NAMALWA (cell line): ENCODE measurements at regions not wholly inside any gene's neighbourhood (a gene's known extent, or its start where the extent isn't known, plus 50 kb on each side); places are given as distances from the start of the nearest gene placed in this dataset.
"Not testable (repeated sequence)": the region's sequence is repeated elsewhere in the genome, so short reads cannot be mapped to it uniquely, and the experiment has no call there.

Experiments used
- DNase-seq: peaks from one replicate; pipeline ENCODE4 v3.0.0-alpha.2; 2015; ENCODE audit warnings: low spot score

GRCh38 chr10:120755771-120756170 lies 95.4 kb upstream of the WDR11 start:
- no peak for DNase-seq

- no peak for DNase-seq
These were observed 90.9 kb upstream of the WDR11 start for GRCh38 chr10:120760253-120760652.

GRCh38 chr10:120761951-120762350 lies 89.2 kb upstream of the WDR11 start:
- DNase-seq = no peak

GRCh38 chr10:120765226-120765803 lies 85.8 kb upstream of the WDR11 start:
- no peak for DNase-seq

- no peak for DNase-seq
These were observed 82.9 kb upstream of the WDR11 start for GRCh38 chr10:120768227-120768626.

- DNase-seq = no peak
These were observed 80.7 kb upstream of the WDR11 start for GRCh38 chr10:120770496-120770895.

GRCh38 chr10:120776442-120776841 lies 74.7 kb upstream of the WDR11 start:
- DNase-seq = no peak

GRCh38 chr10:120782336-120782735 lies 68.8 kb upstream of the WDR11 start:
- no peak for DNase-seq

GRCh38 chr10:120783098-120783497 lies 68.1 kb upstream of the WDR11 start:
- DNase-seq = no peak

GRCh38 chr10:120783867-120784266 lies 67.3 kb upstream of the WDR11 start:
- no peak for DNase-seq

- DNase-seq = no peak
These were observed 62.4 kb upstream of the WDR11 start for GRCh38 chr10:120788771-120789170.

- no peak for DNase-seq
These were observed 61.6 kb upstream of the WDR11 start for GRCh38 chr10:120789303-120790203.

GRCh38 chr10:120791316-120791715 lies 59.8 kb upstream of the WDR11 start:
- DNase-seq = no peak

- DNase-seq = no peak
These were observed 58.1 kb upstream of the WDR11 start for GRCh38 chr10:120793088-120793487.

- no peak for DNase-seq
These were observed 56.8 kb upstream of the WDR11 start for GRCh38 chr10:120794390-120794789.

- DNase-seq = not testable (repeated sequence)
These were observed 52.9 kb upstream of the WDR11 start for GRCh38 chr10:120798276-120798675.

- no peak for DNase-seq
These were observed 51.3 kb upstream of the WDR11 start for GRCh38 chr10:120799849-120800248.

- DNase-seq = no peak
These were observed 50.4 kb upstream of the WDR11 start for GRCh38 chr10:120800528-120801323.
